PC-3 (cell line): ENCODE measurements at regions not wholly inside any gene's neighbourhood (a gene's known extent, or its start where the extent isn't known, plus 50 kb on each side); places are given as distances from the start of the nearest gene placed in this dataset.

Source experiments
- CTCF ChIP-seq: fragments of 300-600 bp; sonication (generic); conservative IDR thresholded peaks from 2 replicates; pipeline ENCODE4 v1.5.1; 2017; ENCODE audit warnings: antibody characterized with exemption, low read depth, mild to moderate bottlenecking, low read length
- EZH2 ChIP-seq: fragments of 300-600 bp; sonication (generic); IDR thresholded peaks from one replicate; pipeline ENCODE4 v1.6.1; 2017; ENCODE audit warnings: antibody characterized with exemption, mild to moderate bottlenecking, low read length; ENCODE audit not compliant: unreplicated experiment

GRCh38 chr10:37639200-37639599 is 218.2 kb downstream of the ZNF248 start:
- no peak for TF ChIP-seq EZH2
- no peak for TF ChIP-seq CTCF
